Brain microvascular endothelial cell (primary cell): ENCODE measurements at regions not wholly inside any gene's neighbourhood (a gene's known extent, or its start where the extent isn't known, plus 50 kb on each side); places are given as distances from the start of the nearest gene placed in this dataset.

Experiments
- DNase-seq: peaks from one replicate; pipeline ENCODE4 v3.0.0-alpha.2; 2020
- H3K27ac ChIP-seq: fragments of 250-450 bp; sonication (Bioruptor Pico); 2 replicates; pipeline ENCODE4 v1.5.1; 2020; ENCODE audit warnings: mild to moderate bottlenecking, moderate library complexity
- H3K27me3 ChIP-seq: fragments of 250-450 bp; sonication (Bioruptor Pico); replicated peaks from 2 replicates; pipeline ENCODE4 v1.5.1; 2020; ENCODE audit warnings: mild to moderate bottlenecking
- H3K36me3 ChIP-seq: fragments of 250-450 bp; sonication (Bioruptor Pico); replicated peaks from 2 replicates; pipeline ENCODE4 v1.5.1; 2020; ENCODE audit warnings: mild to moderate bottlenecking
- H3K4me3 ChIP-seq: 2 replicates; pipeline ENCODE4 v1.5.1; 2011; ENCODE audit warnings: low read depth, mild to moderate bottlenecking, control low read depth, low read length, moderate library complexity
- CTCF ChIP-seq: IDR thresholded peaks from 2 replicates; pipeline ENCODE4 v1.5.1; 2011; ENCODE audit warnings: low read depth, mild to moderate bottlenecking, moderate library complexity, low read length, control low read depth, inconsistent platforms; ENCODE audit errors: missing control alignments
- in situ Hi-C: cut with HindIII; loops from 2 replicates; pipeline ENCODE4 v1.10.0; 2017; ENCODE audit warnings: low sequenced_read_pairs, low pct_ligation_motif_present

GRCh38 chr18:54033052-54033451 lies 191.4 kb downstream of the MBD2 start:
- no peak for TF ChIP-seq CTCF
- in situ Hi-C loops, result no loop called here
- Histone ChIP-seq H3K27me3 (no peaks in the 10 kb centered on the region), H3K36me3 (no peaks in the 10 kb centered on the region), H3K4me3 (no peak overlapping the region), H3K27ac (no peak overlapping the region)
- no peak for DNase-seq

GRCh38 chr18:54032412-54032811 lies 192.1 kb downstream of the MBD2 start:
- in situ Hi-C loops, result no loop called here
- no peak for TF ChIP-seq CTCF
- Histone ChIP-seq H3K27ac (no peak overlapping the region), H3K27me3 (no peaks in the 10 kb centered on the region), H3K4me3 (no peak overlapping the region), H3K36me3 (no peaks in the 10 kb centered on the region)
- DNase-seq, result no peak

- no peak overlapping the region for H3K27ac ChIP-seq
- no peaks in the 10 kb centered on the region for H3K27me3 ChIP-seq
- TF ChIP-seq CTCF, result no peak
- no peaks in the 10 kb centered on the region for H3K36me3 ChIP-seq
- no peak overlapping the region for H3K4me3 ChIP-seq
- no peak for DNase-seq
- in situ Hi-C loops, result no loop called here
Measured at GRCh38 chr18:54031243-54031642, 193.2 kb downstream of the MBD2 start.

- in situ Hi-C loops, result no loop called here
Measured at GRCh38 chr18:54030434-54030833, 194.0 kb downstream of the MBD2 start.

GRCh38 chr18:54023471-54023870 lies 201.0 kb downstream of the MBD2 start:
- DNase-seq, result peak; percentile 93
- Histone ChIP-seq H3K4me3 (no peak overlapping the region), H3K36me3 (no peaks in the 10 kb centered on the region), H3K27ac (peak overlapping the region; percentile 89), H3K27me3 (no peaks in the 10 kb centered on the region)
- TF ChIP-seq CTCF, result no peak
- in situ Hi-C loops, result no loop called here

More at GRCh38 chr18:54030434-54030833, 194.0 kb downstream of the MBD2 start:
- Histone ChIP-seq H3K27ac (no peak overlapping the region), H3K4me3 (no peak overlapping the region), H3K36me3 (no peaks in the 10 kb centered on the region), H3K27me3 (no peaks in the 10 kb centered on the region)
- TF ChIP-seq CTCF, result no peak
- DNase-seq, result no peak

GRCh38 chr18:54020966-54021365 lies 203.5 kb downstream of the MBD2 start:
- Histone ChIP-seq H3K36me3 (no peaks in the 10 kb centered on the region), H3K4me3 (no peak overlapping the region), H3K27me3 (no peaks in the 10 kb centered on the region), H3K27ac (peak overlapping the region; percentile 62)
- DNase-seq, result no peak
- TF ChIP-seq CTCF, result no peak
- in situ Hi-C loops, result no loop called here
